Right ventricle myocardium inferior (tissue), 1 donor: ENCODE measurements at regions not wholly inside any gene's neighbourhood (a gene's known extent, or its start where the extent isn't known, plus 50 kb on each side); places are given as distances from the start of the nearest gene placed in this dataset.

Experiments
- ATAC-seq: fragments of 200-7000 bp; cut with Tn5 transposase; one replicate; pipeline ENCODE4 v1.9.1; 2020; ENCODE audit warnings: mild to moderate bottlenecking, moderate library complexity
- DNase-seq: peaks from one replicate; pipeline ENCODE4 v3.0.0; 2021; ENCODE audit errors: missing footprints
- intact Hi-C: fragments of 100-400 bp; cut with DNase I; formaldehyde crosslinking; loops from one replicate; pipeline ENCODE4 v1.11.0; 2022
- donor health status: DM: no; HTN: yes; CAD: no; lungs with severe emphysema.

- DNase-seq (no peak), ATAC-seq (no peak)
- intact Hi-C loops: no loop called here
Measured at GRCh38 chr15:29567336-29567735, 254.9 kb downstream of the TJP1 start.

DNA sequence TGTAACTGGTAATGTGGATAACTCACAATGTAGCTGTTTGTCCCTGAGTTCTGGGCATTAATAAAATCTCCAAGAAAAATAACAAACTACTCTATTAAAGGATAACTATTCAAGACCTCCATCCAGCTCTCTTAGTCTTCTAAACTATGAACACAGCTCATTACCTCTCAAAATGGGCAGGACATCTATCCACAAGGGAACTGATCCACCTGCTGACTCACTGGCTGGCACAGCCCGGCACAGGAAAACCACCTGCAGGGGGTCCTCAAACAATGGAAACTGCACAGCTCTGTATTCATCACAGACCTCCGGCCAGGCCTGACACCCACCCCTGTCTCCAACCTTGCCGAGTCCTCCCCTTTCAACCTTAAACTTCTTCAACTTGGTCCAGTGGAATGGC, 255.4 kb downstream of the TJP1 start:
- no peak for DNase-seq
- intact Hi-C loops: no loop called here
- no peak for ATAC-seq

- no peak for ATAC-seq
- DNase-seq: no peak
- intact Hi-C loops: no loop called here
Measured at GRCh38 chr15:29563112-29563511, 259.2 kb downstream of the TJP1 start.

- DNase-seq (no peak), ATAC-seq (no peak)
- intact Hi-C loops: no loop called here
Measured at GRCh38 chr15:29560896-29561295, 261.4 kb downstream of the TJP1 start.

DNA sequence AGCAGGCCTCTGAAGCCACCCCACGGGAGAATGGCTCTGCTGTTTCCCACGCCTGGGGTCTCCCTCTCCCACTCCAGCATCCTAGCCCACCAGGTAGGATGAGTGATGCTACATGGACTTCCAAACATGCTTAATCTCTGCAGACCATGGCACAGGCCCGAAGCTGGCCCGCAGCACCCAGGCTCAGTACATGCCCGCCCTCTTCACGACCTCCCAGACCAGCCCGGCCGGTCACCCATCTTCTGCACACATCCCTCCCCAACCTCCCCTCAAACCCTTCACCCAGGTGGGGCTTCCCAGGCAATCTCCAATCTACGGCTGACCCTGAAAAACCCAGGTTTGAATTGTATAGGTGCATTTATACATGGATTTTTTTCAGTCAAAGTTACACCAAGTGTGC, 264.0 kb downstream of the TJP1 start:
- no peak for DNase-seq
- intact Hi-C loops: no loop called here
- no peak for ATAC-seq

DNA sequence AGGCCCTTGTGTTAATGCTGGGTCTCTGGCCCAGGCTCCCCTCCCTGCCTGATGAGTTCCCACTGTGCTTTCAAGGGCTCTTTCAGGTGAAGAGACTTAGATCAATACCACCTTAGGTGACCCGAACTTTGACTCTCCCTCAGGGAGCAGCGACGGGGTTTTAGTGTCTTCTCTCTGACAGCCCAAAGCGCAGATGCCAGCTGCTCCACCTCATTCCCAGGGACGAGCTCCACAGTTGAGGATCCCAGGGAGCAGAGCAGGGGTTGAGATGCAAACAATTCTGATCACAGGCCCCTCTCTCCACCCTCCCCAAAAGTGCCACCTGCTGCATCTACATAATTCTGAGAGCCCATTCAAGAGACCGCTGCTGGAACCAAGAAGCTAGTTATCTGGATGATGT, 265.1 kb downstream of the TJP1 start:
- intact Hi-C loops: no loop called here
- ATAC-seq (no peak), DNase-seq (no peak)

DNA sequence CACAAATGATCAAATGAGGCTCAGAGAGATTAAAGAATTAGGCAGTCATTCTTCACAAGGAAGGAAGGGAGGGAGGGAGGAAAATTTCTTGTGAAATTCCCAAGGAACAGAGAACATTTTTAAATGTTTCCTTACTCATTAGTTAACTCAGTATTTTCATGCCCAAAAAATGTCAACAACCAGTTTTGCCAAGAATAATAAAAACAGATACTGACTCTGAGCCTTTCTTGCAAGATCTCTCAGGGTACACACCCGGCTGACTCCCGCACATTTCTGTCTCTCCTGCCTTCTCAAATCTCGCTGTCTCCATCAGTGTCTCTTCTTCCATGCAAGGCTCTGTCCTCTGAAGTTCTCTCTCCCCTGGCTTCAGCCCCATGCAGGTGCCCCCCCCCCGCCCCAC, 265.9 kb downstream of the TJP1 start:
- intact Hi-C loops: no loop called here
- no peak for ATAC-seq

DNA sequence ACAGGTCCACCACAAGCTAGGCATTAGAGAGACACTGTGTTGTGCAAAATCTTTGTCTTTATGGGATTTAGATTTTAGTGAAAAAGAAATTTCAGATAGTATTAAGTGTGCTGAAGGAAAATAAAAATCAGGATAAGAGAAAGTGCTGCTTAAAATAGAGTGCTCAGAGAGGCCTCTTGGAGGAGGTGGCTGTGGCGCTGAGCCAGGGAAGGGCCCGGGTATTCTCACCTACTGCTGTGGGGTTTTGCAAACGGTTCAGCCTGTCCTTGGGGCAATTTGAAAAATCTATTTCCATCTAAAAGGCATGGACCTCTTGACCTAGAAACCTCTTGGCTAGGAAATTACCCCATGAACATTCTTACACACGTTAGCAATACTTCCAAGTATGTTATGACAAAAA, 267.7 kb downstream of the TJP1 start:
- DNase-seq (no peak), ATAC-seq (no peak)
- intact Hi-C loops: no loop called here

More for the DNA sequence above, 265.9 kb downstream of the TJP1 start:
- no peak for DNase-seq

DNA sequence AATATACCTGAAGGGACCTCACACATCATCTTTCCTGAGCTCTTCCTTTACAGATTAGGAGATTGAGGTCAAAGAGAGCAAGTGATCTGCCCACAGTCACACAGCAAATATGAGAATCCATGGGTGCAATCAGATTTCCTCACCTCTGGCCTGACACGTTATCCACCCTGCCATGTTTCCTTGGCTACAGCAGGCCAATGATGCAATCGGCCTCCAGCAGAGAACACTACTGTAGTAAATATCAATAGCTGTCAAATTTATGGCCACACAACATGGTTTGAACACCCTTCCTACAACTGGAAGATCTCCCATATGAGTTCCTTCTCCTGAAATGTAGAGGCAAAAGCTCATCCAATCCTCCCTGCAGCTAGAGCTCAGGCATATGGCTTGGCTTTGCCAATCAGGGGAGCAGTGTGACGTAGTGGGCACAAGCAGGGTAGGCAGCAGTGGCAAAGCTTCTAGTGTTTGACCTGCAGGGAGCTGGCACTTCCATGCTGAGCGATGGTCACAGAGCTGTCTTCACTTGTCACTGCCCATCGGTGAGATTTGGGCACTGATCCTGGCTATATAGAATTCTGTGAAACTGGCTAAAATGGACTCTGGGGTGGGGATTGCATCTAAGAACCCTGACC, 271.3 kb downstream of the TJP1 start:
- no peak for DNase-seq
- intact Hi-C loops: no loop called here
- ATAC-seq: no peak

GRCh38 chr15:29548006-29548405, 274.3 kb downstream of the TJP1 start:
- ATAC-seq: no peak
- intact Hi-C loops: no loop called here
- no peak for DNase-seq

DNA sequence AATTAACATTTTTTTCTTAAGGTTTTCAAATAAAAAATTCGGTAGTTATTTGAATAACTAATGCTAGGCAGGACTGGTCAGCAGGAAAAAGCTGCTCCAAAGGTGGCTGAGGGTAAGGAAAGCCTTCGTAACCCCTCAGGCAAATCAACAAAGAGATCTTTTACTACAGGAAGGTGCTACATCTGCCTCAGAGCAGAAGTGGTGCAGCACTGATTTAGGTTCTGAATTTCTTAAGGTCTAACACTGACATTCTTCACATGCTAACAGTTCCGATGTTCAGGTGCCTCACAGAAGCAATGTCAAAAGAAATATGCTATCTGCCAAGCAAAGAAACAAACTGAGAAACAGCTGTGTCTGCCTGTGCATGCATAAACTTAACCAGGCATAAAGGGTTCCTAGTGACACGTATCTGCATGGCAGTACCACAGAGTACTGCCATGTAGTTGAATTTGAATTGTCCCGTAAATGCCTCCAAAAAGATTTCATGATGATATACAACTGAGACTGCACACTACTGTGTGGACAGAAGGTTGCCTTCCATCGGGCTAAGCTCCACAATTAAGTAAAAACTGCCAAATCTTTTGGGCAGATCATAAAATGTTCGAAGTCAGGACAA, 275.0 kb upstream of the NSMCE3 start:
- DNase-seq: no peak
- no peak for ATAC-seq
- intact Hi-C loops: no loop called here

DNA sequence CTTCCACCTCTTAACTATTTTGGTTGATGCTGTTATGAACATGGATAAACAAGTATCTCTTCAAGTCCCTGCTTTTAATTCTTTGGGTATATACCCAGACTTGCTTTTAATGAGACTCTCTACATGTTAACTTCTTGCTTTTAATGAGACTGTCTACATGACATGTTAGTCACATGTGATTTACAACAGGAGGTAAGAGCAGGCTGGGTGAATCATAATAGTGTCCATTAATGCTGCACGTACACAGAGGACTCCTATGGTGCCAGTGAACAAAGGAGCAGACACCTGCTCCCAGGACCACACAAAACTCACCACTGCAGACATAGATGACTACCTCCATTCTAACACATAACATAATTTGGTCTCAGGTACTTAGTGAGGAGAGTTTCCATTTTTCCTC, 273.4 kb upstream of the NSMCE3 start:
- no peak for ATAC-seq
- intact Hi-C loops: no loop called here
- DNase-seq: no peak

GRCh38 chr15:29541309-29541708, 271.7 kb upstream of the NSMCE3 start:
- intact Hi-C loops: no loop called here
- no peak for ATAC-seq
- no peak for DNase-seq

DNA sequence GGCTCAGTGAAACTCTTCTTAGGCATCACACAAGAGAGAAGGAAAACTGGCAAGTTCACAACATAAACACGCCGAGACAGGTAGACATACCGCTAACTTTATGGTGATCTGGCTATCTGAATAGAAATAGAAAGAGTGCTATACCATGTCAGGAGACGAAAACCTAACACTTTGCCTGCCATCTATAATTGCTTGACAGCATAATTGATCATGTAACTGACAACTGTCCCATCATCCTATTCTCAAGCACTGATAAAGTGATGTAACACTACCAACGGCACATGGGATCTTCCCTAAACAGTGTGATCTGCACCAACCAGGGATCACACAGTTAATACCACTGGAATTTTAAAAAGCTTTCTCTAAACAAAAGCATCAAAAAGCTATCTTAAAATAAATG, 270.9 kb upstream of the NSMCE3 start:
- DNase-seq (no peak), ATAC-seq (no peak)
- intact Hi-C loops: no loop called here

- intact Hi-C loops: no loop called here
Measured at GRCh38 chr15:29539736-29540135, 270.1 kb upstream of the NSMCE3 start.

GRCh38 chr15:29538044-29538443, 268.4 kb upstream of the NSMCE3 start:
- DNase-seq: no peak
- no peak for ATAC-seq
- intact Hi-C loops: no loop called here

More at GRCh38 chr15:29539736-29540135, 270.1 kb upstream of the NSMCE3 start:
- no peak for DNase-seq
- no peak for ATAC-seq

GRCh38 chr15:29535952-29536351, 266.3 kb upstream of the NSMCE3 start:
- intact Hi-C loops: no loop called here
- DNase-seq: no peak
- no peak for ATAC-seq

- ATAC-seq: no peak
- intact Hi-C loops: no loop called here
Measured at GRCh38 chr15:29534378-29534777, 264.8 kb upstream of the NSMCE3 start.

GRCh38 chr15:29533647-29534046, 264.0 kb upstream of the NSMCE3 start:
- intact Hi-C loops: no loop called here
- ATAC-seq (no peak), DNase-seq (no peak)

More at GRCh38 chr15:29534378-29534777, 264.8 kb upstream of the NSMCE3 start:
- DNase-seq: no peak

DNA sequence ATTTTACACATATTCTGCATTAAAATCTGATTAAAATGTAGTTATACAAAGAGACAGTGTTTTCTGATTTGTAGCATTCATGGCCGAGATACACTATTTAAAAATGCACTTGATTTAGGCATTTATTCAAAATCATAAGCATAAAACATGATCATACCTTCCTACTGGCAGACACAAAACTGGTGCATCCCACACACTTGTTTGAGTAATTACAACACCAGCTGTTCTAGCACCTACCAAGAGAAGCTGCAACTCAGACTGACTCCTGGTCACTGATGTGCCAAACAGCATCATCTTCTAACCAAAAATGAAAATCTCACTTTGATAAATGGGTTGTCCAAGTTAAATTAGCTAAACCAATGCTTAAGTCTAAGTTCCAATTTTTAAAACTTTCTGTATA, 262.7 kb upstream of the NSMCE3 start:
- ATAC-seq (no peak), DNase-seq (no peak)
- intact Hi-C loops: no loop called here

GRCh38 chr15:29530966-29531365, 261.3 kb upstream of the NSMCE3 start:
- ATAC-seq (no peak), DNase-seq (no peak)
- intact Hi-C loops: no loop called here
